ENCODE measurements at regions not wholly inside any gene's neighbourhood (a gene's known extent, or its start where the extent isn't known, plus 50 kb on each side); places are given as distances from the start of the nearest gene placed in this dataset.

DNA sequence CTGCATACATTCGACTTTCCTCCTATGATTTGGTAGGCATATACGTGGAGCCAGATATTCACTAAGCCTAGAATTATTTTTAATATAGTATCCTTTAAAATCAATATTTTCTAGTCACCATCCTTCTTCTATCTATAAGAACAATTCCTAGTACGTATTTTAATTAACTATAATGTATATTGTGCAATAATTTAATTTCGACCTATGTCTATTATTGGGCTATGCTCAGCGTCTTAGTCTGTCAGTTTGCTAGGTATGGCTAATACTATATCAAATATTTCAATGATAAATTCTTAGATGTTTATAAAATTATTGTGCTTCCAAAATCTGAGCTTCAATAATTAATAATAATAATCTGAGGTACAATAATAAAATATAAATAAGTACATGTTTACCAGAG is 705.3 kb downstream of the PRELID2 start:
- Histone ChIP-seq H3K4me1 (no peaks in the 10 kb centered on the region), H3K9me3 (no peaks in the 10 kb centered on the region), H3K4me2 (no peak overlapping the region), H3K4me3 (no peak overlapping the region), H3K27ac (no peak overlapping the region)
- FAIRE-seq = no peak
- WGBS (ENCODE audit: missing lambda C conversion rate) = 7% methylated on average over 5 of the region's 5 CpGs
- CTCF ChIA-PET = no interaction called here
- no peak for ATAC-seq
- TF ChIP-seq SREBF2 (IDR thresholded peaks at IDR 0.05) (no peak), KDM5A (IDR thresholded peaks at IDR 0.05) (no peak), PHF8 (IDR thresholded peaks at IDR 0.05; ENCODE audit: borderline replicate concordance, low read depth) (no peak), MAFK (IDR thresholded peaks at IDR 0.05; ENCODE audit: partially characterized antibody) (no peak), HOXB5 (CRISPR knock-in tag; IDR thresholded peaks at IDR 0.05) (no peak), NFE2L2 (conservative IDR thresholded peaks at IDR 0.05; ENCODE audit: low read length) (no peak), JUNB (IDR thresholded peaks at IDR 0.05) (no peak), RCOR1 (IDR thresholded peaks at IDR 0.05; ENCODE audit: low read depth, low read length) (no peak), BHLHE40 (IDR thresholded peaks at IDR 0.05; ENCODE audit: low read depth, low read length) (no peak), ZC3H11A (IDR thresholded peaks at IDR 0.05) (no peak)
- POLR2A ChIA-PET = no interaction called here
- no peak for DNase-seq (ENCODE audit: low read depth in 1 of 2, low spot score in 1 of 2)

DNA sequence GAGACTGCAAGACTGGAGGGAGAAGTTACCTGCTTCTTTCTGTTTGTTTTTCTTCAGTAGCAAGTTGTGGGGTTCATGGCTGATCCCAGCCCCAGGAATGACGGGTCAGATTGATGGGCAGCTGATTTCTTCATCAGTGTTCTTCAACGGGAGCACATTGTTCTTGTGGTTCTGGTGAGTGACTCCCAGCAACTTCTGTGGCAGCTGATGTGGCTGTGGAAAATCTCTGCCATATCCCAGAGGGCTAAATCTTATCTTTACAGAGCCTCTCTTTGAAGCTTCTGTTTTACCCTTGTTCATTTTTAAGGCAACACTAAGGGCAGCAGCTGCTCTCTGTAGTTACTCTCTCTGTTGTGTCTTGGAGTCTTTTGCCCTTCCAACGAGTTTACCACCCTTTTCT is 710.3 kb downstream of the PRELID2 start:
- 8% methylated on average over 3 of the region's 3 CpGs for WGBS (ENCODE audit: missing lambda C conversion rate)
- FAIRE-seq (no peak), ATAC-seq (no peak), DNase-seq (ENCODE audit: low read depth in 1 of 2, low spot score in 1 of 2) (no peak)
- H3K4me2 ChIP-seq = no peak overlapping the region
- TF ChIP-seq NPAS2 (CRISPR knock-in tag; IDR thresholded peaks at IDR 0.05; ENCODE audit: borderline replicate concordance) = no peak
- TF ChIP-seq TP53 (CRISPR knock-in tag; IDR thresholded peaks at IDR 0.05) = no peak
- H3K9me3 ChIP-seq = no peaks in the 10 kb centered on the region
- no peaks in the 10 kb centered on the region for H3K4me1 ChIP-seq
- no peak overlapping the region for H3K4me3 ChIP-seq
- ChIA-PET CTCF (no interaction called here), POLR2A (no interaction called here)
- H3K27ac ChIP-seq = no peak overlapping the region

DNA sequence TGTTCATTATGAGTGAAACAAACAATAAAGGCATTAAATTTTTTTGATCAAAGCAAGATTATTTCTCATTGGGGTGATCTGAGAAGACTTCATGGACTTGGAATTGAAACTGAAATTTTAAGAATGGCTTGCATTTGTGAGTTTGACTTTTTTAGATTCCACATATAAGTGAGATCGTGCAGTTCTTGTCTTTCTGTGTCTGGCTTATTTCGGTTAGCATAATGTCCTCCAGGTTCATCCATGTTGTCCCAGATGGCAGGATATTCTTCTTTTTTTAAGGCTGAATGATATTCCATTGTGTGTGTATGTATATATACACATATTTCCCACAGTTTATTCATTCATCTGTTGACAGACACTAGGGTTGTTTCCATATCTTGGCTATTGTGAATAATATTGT is 716.5 kb downstream of the PRELID2 start:
- H3K27ac ChIP-seq = no peak overlapping the region
- no peak for DNase-seq (ENCODE audit: low read depth in 1 of 2, low spot score in 1 of 2)
- no peak overlapping the region for H3K4me2 ChIP-seq
- no peak for TF ChIP-seq CHD2 (IDR thresholded peaks at IDR 0.05; ENCODE audit: low read length, partially characterized antibody)
- TF ChIP-seq, protein P1, sequence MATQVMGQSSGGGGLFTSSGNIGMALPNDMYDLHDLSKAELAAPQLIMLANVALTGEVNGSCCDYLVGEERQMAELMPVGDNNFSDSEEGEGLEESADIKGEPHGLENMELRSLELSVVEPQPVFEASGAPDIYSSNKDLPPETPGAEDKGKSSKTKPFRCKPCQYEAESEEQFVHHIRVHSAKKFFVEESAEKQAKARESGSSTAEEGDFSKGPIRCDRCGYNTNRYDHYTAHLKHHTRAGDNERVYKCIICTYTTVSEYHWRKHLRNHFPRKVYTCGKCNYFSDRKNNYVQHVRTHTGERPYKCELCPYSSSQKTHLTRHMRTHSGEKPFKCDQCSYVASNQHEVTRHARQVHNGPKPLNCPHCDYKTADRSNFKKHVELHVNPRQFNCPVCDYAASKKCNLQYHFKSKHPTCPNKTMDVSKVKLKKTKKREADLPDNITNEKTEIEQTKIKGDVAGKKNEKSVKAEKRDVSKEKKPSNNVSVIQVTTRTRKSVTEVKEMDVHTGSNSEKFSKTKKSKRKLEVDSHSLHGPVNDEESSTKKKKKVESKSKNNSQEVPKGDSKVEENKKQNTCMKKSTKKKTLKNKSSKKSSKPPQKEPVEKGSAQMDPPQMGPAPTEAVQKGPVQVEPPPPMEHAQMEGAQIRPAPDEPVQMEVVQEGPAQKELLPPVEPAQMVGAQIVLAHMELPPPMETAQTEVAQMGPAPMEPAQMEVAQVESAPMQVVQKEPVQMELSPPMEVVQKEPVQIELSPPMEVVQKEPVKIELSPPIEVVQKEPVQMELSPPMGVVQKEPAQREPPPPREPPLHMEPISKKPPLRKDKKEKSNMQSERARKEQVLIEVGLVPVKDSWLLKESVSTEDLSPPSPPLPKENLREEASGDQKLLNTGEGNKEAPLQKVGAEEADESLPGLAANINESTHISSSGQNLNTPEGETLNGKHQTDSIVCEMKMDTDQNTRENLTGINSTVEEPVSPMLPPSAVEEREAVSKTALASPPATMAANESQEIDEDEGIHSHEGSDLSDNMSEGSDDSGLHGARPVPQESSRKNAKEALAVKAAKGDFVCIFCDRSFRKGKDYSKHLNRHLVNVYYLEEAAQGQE (IDR thresholded peaks at IDR 0.05) = no peak
- no peak for TF ChIP-seq MAZ (IDR thresholded peaks at IDR 0.05; ENCODE audit: borderline replicate concordance, low read depth, low read length)
- TF ChIP-seq RNF2 (IDR thresholded peaks at IDR 0.05; ENCODE audit: borderline replicate concordance, low read depth) = no peak
- no peak for TF ChIP-seq POLR2A (IDR thresholded peaks at IDR 0.05; ENCODE audit: low read length)
- no peak for TF ChIP-seq JUNB (IDR thresholded peaks at IDR 0.05)
- no peak for TF ChIP-seq CBX2 (IDR thresholded peaks at IDR 0.05; ENCODE audit: borderline replicate concordance, low read depth)
- no peak for TF ChIP-seq KDM5A (IDR thresholded peaks at IDR 0.05)
- no peak for TF ChIP-seq RAD21 (conservative IDR thresholded peaks at IDR 0.05 in 1 of 2, IDR thresholded peaks at IDR 0.05 in 1 of 2)
- TF ChIP-seq, protein P2, sequence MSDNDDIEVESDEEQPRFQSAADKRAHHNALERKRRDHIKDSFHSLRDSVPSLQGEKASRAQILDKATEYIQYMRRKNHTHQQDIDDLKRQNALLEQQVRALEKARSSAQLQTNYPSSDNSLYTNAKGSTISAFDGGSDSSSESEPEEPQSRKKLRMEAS (IDR thresholded peaks at IDR 0.05) = no peak
- no peak for TF ChIP-seq SREBF2 (IDR thresholded peaks at IDR 0.05)
- no peak for TF ChIP-seq NFE2L2 (conservative IDR thresholded peaks at IDR 0.05; ENCODE audit: low read length)
- TF ChIP-seq GATA3 (IDR thresholded peaks at IDR 0.05; ENCODE audit: borderline replicate concordance) = no peak
- TF ChIP-seq, protein P3, sequence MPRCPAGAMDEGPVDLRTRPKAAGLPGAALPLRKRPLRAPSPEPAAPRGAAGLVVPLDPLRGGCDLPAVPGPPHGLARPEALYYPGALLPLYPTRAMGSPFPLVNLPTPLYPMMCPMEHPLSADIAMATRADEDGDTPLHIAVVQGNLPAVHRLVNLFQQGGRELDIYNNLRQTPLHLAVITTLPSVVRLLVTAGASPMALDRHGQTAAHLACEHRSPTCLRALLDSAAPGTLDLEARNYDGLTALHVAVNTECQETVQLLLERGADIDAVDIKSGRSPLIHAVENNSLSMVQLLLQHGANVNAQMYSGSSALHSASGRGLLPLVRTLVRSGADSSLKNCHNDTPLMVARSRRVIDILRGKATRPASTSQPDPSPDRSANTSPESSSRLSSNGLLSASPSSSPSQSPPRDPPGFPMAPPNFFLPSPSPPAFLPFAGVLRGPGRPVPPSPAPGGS (IDR thresholded peaks at IDR 0.05) = no peak
- TF ChIP-seq RFX5 (IDR thresholded peaks at IDR 0.05) = no peak
- TF ChIP-seq, protein P4, sequence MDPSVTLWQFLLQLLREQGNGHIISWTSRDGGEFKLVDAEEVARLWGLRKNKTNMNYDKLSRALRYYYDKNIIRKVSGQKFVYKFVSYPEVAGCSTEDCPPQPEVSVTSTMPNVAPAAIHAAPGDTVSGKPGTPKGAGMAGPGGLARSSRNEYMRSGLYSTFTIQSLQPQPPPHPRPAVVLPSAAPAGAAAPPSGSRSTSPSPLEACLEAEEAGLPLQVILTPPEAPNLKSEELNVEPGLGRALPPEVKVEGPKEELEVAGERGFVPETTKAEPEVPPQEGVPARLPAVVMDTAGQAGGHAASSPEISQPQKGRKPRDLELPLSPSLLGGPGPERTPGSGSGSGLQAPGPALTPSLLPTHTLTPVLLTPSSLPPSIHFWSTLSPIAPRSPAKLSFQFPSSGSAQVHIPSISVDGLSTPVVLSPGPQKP (IDR thresholded peaks at IDR 0.05; ENCODE audit: low read depth, low read length) = no peak
- ChIA-PET POLR2A (no interaction called here), CTCF (no interaction called here)
- no peak for ATAC-seq
- no peaks in the 10 kb centered on the region for H3K4me1 ChIP-seq
- no peak overlapping the region for H3K4me3 ChIP-seq
- WGBS (ENCODE audit: missing lambda C conversion rate) = 3% methylated on average over 2 of the region's 2 CpGs
- no peaks in the 10 kb centered on the region for H3K9me3 ChIP-seq
- FAIRE-seq = no peak

Measured in A549 (cell line).